ENCODE measurements at regions not wholly inside any gene's neighbourhood (a gene's known extent, or its start where the extent isn't known, plus 50 kb on each side); places are given as distances from the start of the nearest gene placed in this dataset.

GRCh38 chr3:83035704-83036010 lies 1274.2 kb upstream of the GBE1 start:
- DNase-seq (no peak), ATAC-seq (no peak)
- Histone ChIP-seq H3K27ac (no peak overlapping the region), H3K4me1 (no peaks in the 10 kb centered on the region), H3K4me3 (no peak overlapping the region), H3K27me3 (no peaks in the 10 kb centered on the region), H3K36me3 (no peaks in the 10 kb centered on the region), H3K9me3 (peaks cover 0 to 7% (median 0%) of the 10 kb centered on the region in 12 donors)
- intact Hi-C loops (cut with DNase I): no loop called here
- TF ChIP-seq POLR2A (IDR thresholded peaks at IDR 0.05) (no peak), CTCF (IDR thresholded peaks at IDR 0.05) (no peak)
- WGBS, 4 donors: 72 to 78% (median 74%) methylated on average over 2 of the region's 2 CpGs

- H3K4me3 ChIP-seq: no peak overlapping the region
- no peaks in the 10 kb centered on the region for H3K4me1 ChIP-seq
- ATAC-seq (peak in 1 of 4 donors; percentile 15), DNase-seq (peak in 1 of 5 donors; percentile 51)
- no peak overlapping the region for H3K27ac ChIP-seq
- H3K36me3 ChIP-seq: no peaks in the 10 kb centered on the region
- H3K27me3 ChIP-seq: no peaks in the 10 kb centered on the region
- no peak for TF ChIP-seq CTCF (IDR thresholded peaks at IDR 0.05)
- TF ChIP-seq POLR2A (IDR thresholded peaks at IDR 0.05): no peak
- peaks cover 0 to 7% (median 0%) of the 10 kb centered on the region in 12 donors for H3K9me3 ChIP-seq
- 90 to 95% (median 90%) methylated on average over 16 of the region's 16 CpGs for WGBS, 4 donors
- intact Hi-C loops (cut with DNase I): no loop called here
These were observed 1273.6 kb upstream of the GBE1 start for GRCh38 chr3:83034806-83035703.

- DNase-seq: no peak
- Histone ChIP-seq H3K4me3 (no peak overlapping the region), H3K27ac (no peak overlapping the region), H3K27me3 (no peaks in the 10 kb centered on the region), H3K36me3 (no peaks in the 10 kb centered on the region), H3K9me3 (peaks cover 0 to 15% (median 0%) of the 10 kb centered on the region in 12 donors), H3K4me1 (no peaks in the 10 kb centered on the region)
- no peak for TF ChIP-seq POLR2A (IDR thresholded peaks at IDR 0.05)
- TF ChIP-seq CTCF (IDR thresholded peaks at IDR 0.05): no peak
- ATAC-seq: no peak
- intact Hi-C loops (cut with DNase I): no loop called here
These were observed 1271.7 kb upstream of the GBE1 start for GRCh38 chr3:83033133-83033532.

- no peak for DNase-seq
- no peak for TF ChIP-seq CTCF (IDR thresholded peaks at IDR 0.05)
- no peak for TF ChIP-seq POLR2A (IDR thresholded peaks at IDR 0.05)
- WGBS, 4 donors: 70 to 76% (median 74%) methylated on average over 3 of the region's 3 CpGs
- H3K27ac ChIP-seq: no peak overlapping the region
- no peaks in the 10 kb centered on the region for H3K36me3 ChIP-seq
- intact Hi-C loops (cut with DNase I): no loop called here
- no peaks in the 10 kb centered on the region for H3K27me3 ChIP-seq
- H3K4me1 ChIP-seq: no peaks in the 10 kb centered on the region
- peaks cover 0 to 7% (median 0%) of the 10 kb centered on the region in 12 donors for H3K9me3 ChIP-seq
- H3K4me3 ChIP-seq: no peak overlapping the region
- no peak for ATAC-seq
These were observed 1261.6 kb upstream of the GBE1 start for GRCh38 chr3:83023086-83023485.

Measured in heart left ventricle (tissue), 16 donors.